ENCODE measurements at regions not wholly inside any gene's neighbourhood (a gene's known extent, or its start where the extent isn't known, plus 50 kb on each side); places are given as distances from the start of the nearest gene placed in this dataset.
A peak's percentile ranks its signal among the peaks of the same experiment; 100 is the strongest.

- no peak overlapping the region; the same call in 1 of the 2 replicates for H3K14ac ChIP-seq (ENCODE audit: insufficient read depth, low read length)
- no peak overlapping the region for H3K27ac ChIP-seq (ENCODE audit: insufficient read length, low read depth, low read length)
- no peak overlapping the region for H2BK5ac ChIP-seq (ENCODE audit: insufficient read length, low read length)
- no peak overlapping the region for H3K4me3 Mint-ChIP-seq
- H4K91ac ChIP-seq (ENCODE audit: insufficient read length, low read depth, low read length): no peak overlapping the region
- H2BK120ac ChIP-seq (ENCODE audit: low read depth, low read length, poor library complexity, severe bottlenecking): no peak overlapping the region
- no peaks in the 10 kb centered on the region for H4K20me1 ChIP-seq (ENCODE audit: control insufficient read depth, insufficient read depth, insufficient read length)
- H2BK20ac ChIP-seq (ENCODE audit: low read depth, low read length, poor library complexity, severe bottlenecking): no peak overlapping the region
- no peaks in the 10 kb centered on the region for H3K4me1 Mint-ChIP-seq
- H3K9ac ChIP-seq (ENCODE audit: extremely low read depth, insufficient read length, low read length): no peak overlapping the region
- H3K4ac ChIP-seq (ENCODE audit: low read depth, low read length): no peak overlapping the region
- peak overlapping the region in 1 of 3 experiments; percentile 40; a peak in 1 of 7 replicates for H3K27ac Mint-ChIP-seq
- TF ChIP-seq CTCF (conservative IDR thresholded peaks at IDR 0.05): peak; percentile 43; the same call in 2 of the 3 replicates
- no peaks in the 10 kb centered on the region for H3K27me3 ChIP-seq (ENCODE audit: insufficient read depth, low read length)
- no peak overlapping the region for H2AFZ ChIP-seq (ENCODE audit: low read length)
- H3K4me1 ChIP-seq (ENCODE audit: insufficient read depth, low read length): no peaks in the 10 kb centered on the region
- no peaks in the 10 kb centered on the region for H3K36me3 Mint-ChIP-seq (ENCODE audit: insufficient read depth in 1 of 3, low read depth in 3 of 3)
- no peak overlapping the region for H2BK12ac ChIP-seq (ENCODE audit: insufficient read length, low read depth, low read length)
- H2BK15ac ChIP-seq (ENCODE audit: low read depth, low read length): no peak overlapping the region
- H3K79me2 ChIP-seq (ENCODE audit: insufficient read depth, low read length): no peaks in the 10 kb centered on the region
- H3K79me1 ChIP-seq (ENCODE audit: insufficient read depth, low read depth, low read length, poor library complexity, severe bottlenecking): no peaks in the 10 kb centered on the region
- H3K23ac ChIP-seq (ENCODE audit: insufficient read length, low read depth, low read length): no peak overlapping the region
- no peaks in the 10 kb centered on the region for H3K9me3 ChIP-seq (ENCODE audit: control insufficient read depth, low read depth, low read length)
- H4K5ac ChIP-seq (ENCODE audit: insufficient read length, low read depth, low read length): no peak overlapping the region
- WGBS (ENCODE audit: extremely low coverage, insufficient read length, low lambda C conversion rate): no CpG with 5 or more reads among the region's 5 CpGs
- H3T11ph ChIP-seq (ENCODE audit: low read length): no peak overlapping the region
- no peak overlapping the region for H3K4me2 ChIP-seq (ENCODE audit: insufficient read depth, insufficient read length, low read length)
- no peaks in the 10 kb centered on the region for H3K23me2 ChIP-seq (ENCODE audit: insufficient read length, low read depth, low read length, poor library complexity, severe bottlenecking)
- H3K9me3 Mint-ChIP-seq: no peaks in the 10 kb centered on the region; a peak in 1 of 5 replicates
- H2AK5ac ChIP-seq (ENCODE audit: insufficient read length, low read length): no peak overlapping the region
- H3K56ac ChIP-seq (ENCODE audit: insufficient read length, low read depth, low read length): no peak overlapping the region
- H3K27me3 Mint-ChIP-seq (ENCODE audit: low read depth): peaks cover 2% of the 10 kb centered on the region
- H4K8ac ChIP-seq (replicated peaks; ENCODE audit: insufficient read length, low read depth, low read length): no peak overlapping the region
- no peak overlapping the region for H3K18ac ChIP-seq (ENCODE audit: insufficient read length, low read depth, low read length)
- peak; percentile 50 for DNase-seq
Observed at GRCh38 chr6:118408863-118409262, 139.2 kb upstream of the PLN start.
